Panc1 (cell line): ENCODE measurements at regions not wholly inside any gene's neighbourhood (a gene's known extent, or its start where the extent isn't known, plus 50 kb on each side); places are given as distances from the start of the nearest gene placed in this dataset.

Experiments
- ATAC-seq: fragments of 200-7000 bp; cut with Tn5 transposase; 2 replicates; pipeline ENCODE4 v1.9.1; 2020; ENCODE audit warnings: mild to moderate bottlenecking, moderate library complexity
- BruUV-seq: library from RNA; stranded (reverse); fragments of 400-500 nt; replicated peaks from 2 replicates; lab custom pipeline; 2021; lab: Mats Ljungman, UMichigan
- CTCF ChIA-PET: fragments of 300-600 bp; sonication (Branson Sonifier 250); formaldehyde crosslinking; loops from one replicate; lab custom pipeline; 2022; ENCODE audit warnings: antibody characterized with exemption; lab: Charles Lee
- POLR2A ChIA-PET: fragments of 300-600 bp; sonication (Branson Sonifier 250); formaldehyde crosslinking; loops from one replicate; lab custom pipeline; 2022; ENCODE audit warnings: antibody characterized with exemption; lab: Charles Lee
- DNase-seq: peaks from one replicate; pipeline ENCODE4 v3.0.0-alpha.2; 2010; ENCODE audit warnings: low read depth, low spot score
- H3K27ac ChIP-seq: 2 replicates; pipeline ENCODE4 v1.5.1; 2011; ENCODE audit warnings: mild to moderate bottlenecking, low read length, inconsistent platforms
- H3K27me3 ChIP-seq: fragments of 200-500 bp; sonication (Bioruptor generic); 2 replicates; pipeline ENCODE4 v1.6.0; 2014; ENCODE audit warnings: low read length, inconsistent platforms; ENCODE audit not compliant: control insufficient read depth, insufficient read depth
- H3K36me3 ChIP-seq: fragments of 200-500 bp; sonication (Bioruptor generic); 2 replicates; pipeline ENCODE4 v1.5.1; 2014; ENCODE audit warnings: inconsistent platforms, mild to moderate bottlenecking, low read length, moderate library complexity; ENCODE audit not compliant: control insufficient read depth, insufficient read depth
- H3K4me1 ChIP-seq: 2 replicates; pipeline ENCODE4 v1.5.1; 2011; ENCODE audit warnings: inconsistent platforms, mild to moderate bottlenecking, low read length, moderate library complexity; ENCODE audit not compliant: control insufficient read depth, insufficient read depth
- H3K4me3 ChIP-seq, 2 experiments: 2 replicates each; pipeline ENCODE4 v1.5.1; 2011 to 2012; ENCODE audit warnings: low read depth in 2 of 2, low read length in 2 of 2, mild to moderate bottlenecking in 2 of 2, inconsistent platforms in 1 of 2, moderate library complexity in 1 of 2
- H3K9me3 ChIP-seq: fragments of 200-500 bp; sonication (Bioruptor generic); 2 replicates; pipeline ENCODE4 v1.5.1; 2014; ENCODE audit warnings: low read depth, mild to moderate bottlenecking, inconsistent platforms, low read length, moderate library complexity; ENCODE audit not compliant: control insufficient read depth, insufficient read depth
- CTCF ChIP-seq: fragments of 450-650 bp; IDR thresholded peaks from 2 replicates; pipeline ENCODE4 v1.5.1; 2017; ENCODE audit warnings: mild to moderate bottlenecking
- POLR2AphosphoS5 ChIP-seq: IDR thresholded peaks from 2 replicates; pipeline ENCODE4 v1.6.1; 2012; ENCODE audit warnings: mild to moderate bottlenecking, low read depth, low read length, moderate library complexity
- REST ChIP-seq, 2 experiments: IDR thresholded peaks; 2 replicates each; pipeline ENCODE4 v1.6.1; 2011 to 2012; ENCODE audit warnings: low read depth in 2 of 2, control low read depth in 1 of 2, low read length in 1 of 2, mild to moderate bottlenecking in 1 of 2, moderate library complexity in 1 of 2; ENCODE audit not compliant: insufficient read depth in 1 of 2
- SIN3A ChIP-seq: IDR thresholded peaks from 2 replicates; pipeline ENCODE4 v1.6.1; 2012; ENCODE audit warnings: low read depth, mild to moderate bottlenecking, low read length, moderate library complexity, borderline replicate concordance; ENCODE audit not compliant: insufficient read depth
- TCF7L2 ChIP-seq: IDR thresholded peaks from 2 replicates; pipeline ENCODE4 v1.6.1; 2011; ENCODE audit warnings: mild to moderate bottlenecking, low read depth, low read length, inconsistent platforms
- in situ Hi-C: cut with HindIII; loops from 2 replicates; pipeline ENCODE4 v1.10.0; 2016; ENCODE audit warnings: low sequenced_read_pairs, low pct_unique_long_range_greater_than_20kb
- intact Hi-C: fragments of 100-400 bp; cut with micrococcal nuclease; formaldehyde crosslinking; loops from one replicate; pipeline ENCODE4 v1.10.0; 2022; ENCODE audit not compliant: unreplicated experiment

- in situ Hi-C loops = no loop called here
Observed at GRCh38 chr1:218670875-218671274, 325.7 kb downstream of the TGFB2 start.

GRCh38 chr1:218671573-218671972, 326.4 kb downstream of the TGFB2 start:
- BruUV-seq = no TSS peak
- Histone ChIP-seq H3K9me3 (no peaks in the 10 kb centered on the region), H3K4me1 (peaks cover 29% of the 10 kb centered on the region), H3K4me3 (no peak overlapping the region), H3K36me3 (no peaks in the 10 kb centered on the region), H3K27ac (peak overlapping the region; percentile 84), H3K27me3 (no peaks in the 10 kb centered on the region)
- TF ChIP-seq POLR2AphosphoS5 (peak; percentile 71), CTCF (no peak), TCF7L2 (peak; percentile 91)
- ChIA-PET CTCF (no interaction called here), POLR2A (no interaction called here)
- in situ Hi-C loops = no loop called here
- DNase-seq = no peak
- ATAC-seq = peak; percentile 84
- intact Hi-C loops = loop anchor here (5.0 to 10.0 kb wide), 2 partner anchors 209 to 317 kb away; no protein-coding TSS in a partner anchor

More at GRCh38 chr1:218670875-218671274, 325.7 kb downstream of the TGFB2 start:
- Histone ChIP-seq H3K4me3 (no peak overlapping the region), H3K27ac (peak overlapping the region; percentile 84), H3K4me1 (peaks cover 29% of the 10 kb centered on the region), H3K27me3 (no peaks in the 10 kb centered on the region), H3K36me3 (no peaks in the 10 kb centered on the region), H3K9me3 (peaks cover 4% of the 10 kb centered on the region; the same call in 1 of the 2 replicates)
- TF ChIP-seq SIN3A = no peak
- ATAC-seq = no peak
- intact Hi-C loops = loop anchor here (5.0 to 10.0 kb wide), 2 partner anchors 209 to 316 kb away; no protein-coding TSS in a partner anchor
- ChIA-PET CTCF (no interaction called here), POLR2A (no interaction called here)
- DNase-seq = no peak
- no TSS peak for BruUV-seq

- Histone ChIP-seq H3K27ac (peak overlapping the region; percentile 84), H3K27me3 (no peaks in the 10 kb centered on the region), H3K9me3 (no peaks in the 10 kb centered on the region), H3K36me3 (no peaks in the 10 kb centered on the region), H3K4me3 (no peak overlapping the region), H3K4me1 (peaks cover 29% of the 10 kb centered on the region)
- DNase-seq (no peak), ATAC-seq (no peak)
- intact Hi-C loops = loop anchor here (5.0 to 10.0 kb wide), 2 partner anchors 211 to 318 kb away; no protein-coding TSS in a partner anchor
- ChIA-PET CTCF (no interaction called here), POLR2A (no interaction called here)
- in situ Hi-C loops = no loop called here
- TF ChIP-seq REST (IDR thresholded peaks at IDR 0.05; ENCODE audit: insufficient read depth in 1 of 2, low read depth in 2 of 2, low read length in 1 of 2) (no peak), POLR2AphosphoS5 (no peak), CTCF (no peak), TCF7L2 (no peak), SIN3A (no peak)
- BruUV-seq = no TSS peak
Observed at GRCh38 chr1:218673170-218673569, 328.0 kb downstream of the TGFB2 start.
